GM18511 (cell line): ENCODE measurements at regions not wholly inside any gene's neighbourhood (a gene's known extent, or its start where the extent isn't known, plus 50 kb on each side); places are given as distances from the start of the nearest gene placed in this dataset.
"Not testable (repeated sequence)": the region's sequence is repeated elsewhere in the genome, so short reads cannot be mapped to it uniquely, and the experiment has no call there.

ENCODE experiments used
- ATAC-seq: cut with Tn5 transposase; IDR thresholded peaks from one replicate; pipeline ENCODE4 v1.9.1; 2021; ENCODE audit warnings: mild to moderate bottlenecking, moderate library complexity; ENCODE audit not compliant: unreplicated experiment

DNA sequence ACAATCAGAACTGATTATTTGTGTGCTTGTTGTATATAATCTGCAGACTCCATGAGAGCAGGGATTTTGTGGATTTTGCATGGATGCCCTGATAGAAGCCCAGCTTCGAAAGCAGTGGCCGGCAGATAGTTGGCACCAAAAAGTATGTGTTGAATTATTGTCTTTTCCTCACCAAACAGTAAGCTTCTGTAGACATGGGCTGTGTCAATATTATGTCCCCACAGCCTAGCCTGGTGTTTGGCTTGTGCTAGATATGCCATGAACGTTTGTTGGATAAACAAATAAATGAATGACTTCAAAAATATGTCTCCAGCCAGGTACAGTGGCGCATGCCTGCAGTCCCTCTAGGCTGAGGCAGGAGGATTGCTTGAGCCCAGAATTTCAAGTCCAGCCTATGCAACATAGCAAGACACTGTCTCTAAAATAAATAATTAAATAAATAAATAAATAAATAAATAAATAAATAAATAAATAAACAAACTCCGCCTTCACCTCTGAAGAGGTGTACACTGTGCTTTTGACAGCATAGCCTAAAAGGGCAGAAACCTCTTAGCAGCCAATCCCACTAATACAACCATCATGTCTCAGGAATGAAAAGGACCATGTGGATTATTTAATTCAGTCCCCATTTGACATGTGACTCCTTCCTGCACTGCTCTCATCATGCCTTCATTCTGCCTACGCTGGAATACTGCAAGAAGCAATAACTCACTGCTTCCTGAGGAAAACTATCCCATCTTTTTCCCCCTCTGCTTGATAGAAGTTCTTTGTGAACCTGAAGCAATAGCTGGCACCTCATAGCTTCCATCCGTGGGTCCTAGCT lies 335.2 kb downstream of the FBXW7 start:
- ATAC-seq = no peak

DNA sequence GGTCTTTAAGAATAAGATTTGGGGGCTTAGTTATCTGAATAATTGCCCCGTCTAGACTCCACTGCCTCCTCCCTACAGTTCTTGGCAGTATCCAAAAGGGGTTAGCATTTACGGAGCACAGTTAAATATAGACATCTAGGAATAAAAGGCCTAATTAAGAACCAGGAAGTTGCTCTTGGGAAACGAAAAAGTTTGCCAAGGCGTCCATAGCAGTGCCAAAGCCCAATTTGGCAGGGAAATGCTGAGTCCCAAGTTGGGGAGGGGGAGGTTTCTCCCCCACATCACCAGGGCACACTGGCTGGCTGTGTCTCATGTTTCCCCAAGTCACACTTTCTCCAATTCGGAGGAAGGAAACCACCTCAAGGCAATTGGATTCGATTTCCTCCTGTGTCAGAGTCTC lies 338.7 kb downstream of the FBXW7 start:
- no peak for ATAC-seq

DNA sequence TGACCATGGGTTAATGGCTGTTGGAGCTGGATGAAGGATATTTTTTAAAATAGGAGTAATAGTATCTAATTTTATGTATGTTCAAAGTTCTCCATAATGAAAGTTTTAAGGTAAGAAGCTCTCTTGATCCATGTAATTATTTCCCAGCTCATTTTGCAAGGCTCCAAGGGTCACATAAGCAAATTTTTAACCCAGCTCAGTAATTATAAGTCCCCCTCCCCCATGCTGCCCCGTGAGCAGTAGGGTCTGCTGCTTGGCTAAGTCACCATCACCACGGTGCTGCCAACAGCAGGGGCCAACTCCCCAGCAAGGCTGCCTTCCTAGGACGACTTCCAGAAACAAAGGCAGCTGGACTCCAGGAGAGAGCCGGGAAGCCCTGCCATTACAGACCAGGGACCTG lies 340.0 kb downstream of the FBXW7 start:
- ATAC-seq = no peak

DNA sequence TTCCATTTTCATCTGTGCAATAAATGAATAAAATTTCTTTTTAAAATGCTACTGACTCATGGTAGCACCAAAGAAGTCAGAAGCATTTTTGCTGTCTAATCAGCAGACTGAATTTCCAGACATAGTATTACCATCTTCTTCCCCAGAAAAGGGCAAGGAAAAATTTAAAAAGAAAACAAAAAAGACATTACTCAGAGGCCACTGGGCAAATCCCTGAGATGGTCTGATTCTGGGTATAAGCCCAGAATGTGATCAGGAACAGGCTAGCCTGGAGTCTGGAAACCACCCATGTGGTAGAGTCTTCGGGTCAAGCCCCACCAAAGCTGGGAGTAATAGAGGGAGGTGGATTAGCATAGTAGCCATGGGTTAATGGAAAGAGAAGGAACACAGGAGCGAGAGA lies 342.8 kb downstream of the FBXW7 start:
- no peak for ATAC-seq

DNA sequence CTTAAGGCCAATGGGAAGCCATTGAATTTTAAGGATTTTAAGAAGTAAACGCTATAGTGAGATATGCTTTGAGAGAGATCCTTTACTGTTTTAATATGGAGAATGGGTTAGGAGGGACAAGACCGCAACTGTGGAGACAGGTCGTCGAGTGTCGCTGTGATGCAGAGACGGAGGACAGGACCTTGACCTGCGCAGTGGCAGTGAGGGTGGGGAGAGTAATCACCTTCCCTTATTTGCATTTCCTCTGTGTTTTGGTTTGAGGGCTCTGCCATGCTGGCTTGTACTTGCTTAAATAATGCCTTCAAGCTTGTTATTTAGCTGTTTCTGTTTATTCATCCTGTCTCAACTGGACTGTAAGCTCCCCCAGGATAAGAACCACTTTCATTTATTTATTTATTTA lies 345.0 kb downstream of the FBXW7 start:
- no peak for ATAC-seq

DNA sequence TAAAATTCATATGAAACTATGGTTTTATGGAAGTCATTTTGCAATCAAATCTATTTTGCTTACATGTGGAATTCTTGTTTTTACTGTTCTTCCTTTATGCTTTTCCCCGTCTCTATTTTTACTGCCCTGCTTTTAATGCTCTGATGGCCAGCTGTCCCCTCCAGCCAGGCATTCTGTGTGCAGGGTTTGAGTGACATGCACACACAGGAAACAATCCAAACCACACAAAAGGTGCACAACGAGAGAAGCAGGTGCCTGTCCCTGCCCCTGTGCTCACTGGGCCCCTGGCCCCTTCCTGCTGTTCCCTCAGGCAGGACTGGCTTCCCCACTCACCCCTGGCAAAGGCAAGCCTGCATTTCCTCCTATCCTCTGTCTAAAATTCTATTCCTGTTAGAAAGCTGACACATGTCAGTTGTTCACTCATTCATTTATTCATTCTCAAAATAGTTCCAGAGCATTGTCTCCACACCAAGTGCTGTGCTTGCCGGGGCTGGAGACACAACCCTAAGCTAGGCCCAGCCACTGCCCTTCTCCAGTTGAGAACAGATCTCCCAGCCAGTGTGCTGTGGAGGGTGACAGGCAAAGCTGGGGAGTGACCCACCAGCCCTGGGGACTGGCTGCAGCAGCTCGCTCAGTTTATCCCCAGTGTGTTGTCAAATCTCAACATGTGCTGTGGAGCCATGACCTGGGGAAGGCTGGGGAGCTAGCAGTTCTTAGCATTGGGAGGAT lies 346.3 kb downstream of the FBXW7 start:
- ATAC-seq = peak; percentile 81

DNA sequence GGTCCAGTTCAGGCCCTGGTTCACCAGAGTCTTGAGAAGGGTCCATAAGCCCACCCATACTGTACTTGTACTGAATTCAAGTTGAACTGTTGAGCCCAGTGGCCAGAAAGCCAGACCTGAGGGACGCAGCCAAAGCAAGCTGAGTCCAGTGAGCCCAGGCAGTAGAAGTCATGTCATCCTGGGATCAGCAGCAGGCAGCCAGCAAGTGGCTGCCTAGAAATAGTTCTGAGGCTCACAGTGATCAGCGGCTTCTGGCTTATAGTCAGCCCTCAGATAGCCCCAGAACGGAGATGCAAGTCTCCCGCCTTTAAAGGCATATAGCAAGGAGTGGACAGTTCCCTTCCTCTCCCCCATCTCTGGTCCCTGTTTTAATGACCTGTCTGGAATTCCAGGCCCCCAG lies 347.1 kb downstream of the FBXW7 start:
- ATAC-seq = peak; percentile 10

DNA sequence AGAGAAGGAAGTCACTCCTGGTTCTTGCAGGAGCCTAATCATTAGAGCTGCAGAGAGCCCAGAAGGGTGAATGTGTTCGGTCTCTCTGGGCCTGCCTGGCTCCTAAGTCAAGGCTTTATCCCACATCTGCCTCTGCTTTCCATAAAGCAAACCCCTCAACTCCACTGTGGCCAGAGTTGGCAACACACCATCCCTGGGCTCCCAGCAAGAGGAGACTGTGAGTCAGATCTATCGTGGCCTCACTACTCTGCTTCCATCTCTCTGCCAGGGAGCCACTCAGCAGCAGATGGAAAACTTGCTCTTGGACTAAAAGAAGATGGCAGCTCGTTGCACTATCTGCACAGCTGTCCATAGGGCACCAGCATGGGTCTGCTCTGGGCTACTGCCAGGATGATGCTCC lies 348.2 kb downstream of the FBXW7 start:
- ATAC-seq = no peak

DNA sequence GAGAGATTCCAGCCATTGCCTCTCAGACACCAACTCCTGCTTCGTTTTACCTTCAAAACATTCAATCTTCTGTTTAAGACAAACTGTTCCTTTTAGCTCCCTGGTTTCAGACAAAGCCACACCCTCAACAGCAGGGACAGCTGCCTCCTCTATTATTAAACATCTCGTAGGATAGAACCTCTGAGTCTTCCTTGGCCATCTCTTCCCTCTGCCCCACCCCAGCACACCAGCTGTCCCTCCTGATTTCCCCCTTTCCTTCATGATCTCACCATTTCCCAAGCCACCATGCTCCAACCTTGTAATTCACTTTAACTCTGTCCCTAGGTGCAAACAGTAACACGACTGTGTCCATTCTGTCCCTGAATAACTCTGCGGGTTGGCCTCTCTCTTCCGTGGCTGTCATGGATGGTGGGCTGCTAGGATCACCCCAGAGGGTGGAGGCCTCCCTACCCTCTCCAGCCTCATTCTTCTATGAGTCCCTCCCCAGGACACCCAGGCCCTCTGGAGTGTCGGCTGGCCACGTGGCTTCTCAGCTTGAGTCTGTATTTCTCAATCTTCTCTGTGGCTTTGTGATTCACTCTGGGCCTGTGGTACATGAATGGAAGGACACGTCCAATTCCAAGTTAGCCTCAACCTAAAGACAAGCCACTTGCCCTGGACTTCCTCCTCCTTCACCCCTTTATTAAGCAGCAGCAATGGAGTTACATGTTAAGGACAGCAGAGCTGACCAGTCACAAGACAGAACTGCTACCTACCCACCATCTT lies 349.9 kb downstream of the FBXW7 start:
- ATAC-seq = no peak

DNA sequence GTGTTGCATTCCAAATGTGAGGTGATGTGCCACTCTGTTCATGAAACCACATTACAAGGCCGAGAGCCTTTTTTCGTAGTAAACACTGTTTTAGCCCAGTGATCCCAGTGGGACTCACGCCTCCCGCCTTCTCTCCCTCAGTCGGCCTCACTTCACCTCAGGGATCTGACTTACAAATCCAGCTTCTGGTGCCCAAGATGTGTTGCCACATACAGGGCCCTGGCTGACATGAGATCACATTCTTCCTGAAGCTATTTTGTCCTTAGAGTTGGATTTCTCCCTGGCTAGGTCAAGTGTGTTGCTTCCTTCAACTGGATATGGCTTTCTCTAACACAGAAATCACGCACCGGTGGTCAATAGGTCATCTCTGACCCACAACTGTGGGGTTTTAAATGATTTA lies 354.7 kb downstream of the FBXW7 start:
- ATAC-seq = no peak

DNA sequence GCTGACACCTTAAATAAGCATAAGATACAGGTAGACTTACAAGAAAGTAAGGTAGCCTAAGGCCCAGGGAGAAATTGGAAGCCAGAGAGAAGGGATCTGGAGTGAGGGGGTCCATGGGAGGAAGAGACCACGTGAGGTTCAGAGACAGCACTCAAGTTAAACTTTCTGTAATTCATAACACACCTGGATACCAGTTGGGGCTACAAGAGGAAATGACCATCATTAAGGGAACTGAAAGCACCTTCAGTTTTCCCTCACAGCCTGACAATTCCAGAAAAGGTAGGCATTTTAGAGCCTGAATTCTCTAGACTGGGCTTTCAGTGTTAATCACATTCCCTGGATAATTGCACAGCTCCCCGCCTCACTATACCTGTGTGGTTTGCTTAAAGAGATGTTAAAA lies 355.5 kb downstream of the FBXW7 start:
- no peak for ATAC-seq

DNA sequence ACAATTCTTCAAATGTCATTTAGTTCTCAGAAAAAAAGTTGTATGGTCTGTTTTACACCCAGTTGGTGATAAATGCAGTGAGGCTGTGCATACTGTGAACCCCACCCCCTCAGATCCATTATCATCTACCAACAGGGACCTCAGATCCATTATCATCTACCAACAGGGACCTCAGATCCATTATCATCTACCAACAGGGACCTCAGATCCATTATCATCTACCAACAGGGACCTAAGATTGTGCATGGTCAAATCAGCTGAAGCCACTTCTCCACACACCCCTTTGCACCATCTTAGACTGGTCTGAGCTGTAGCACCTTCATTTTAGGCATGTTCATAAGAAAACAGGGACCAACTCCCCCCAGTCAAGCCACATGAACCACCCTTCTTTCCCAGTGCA lies 358.4 kb downstream of the FBXW7 start:
- not testable (repeated sequence) for ATAC-seq

DNA sequence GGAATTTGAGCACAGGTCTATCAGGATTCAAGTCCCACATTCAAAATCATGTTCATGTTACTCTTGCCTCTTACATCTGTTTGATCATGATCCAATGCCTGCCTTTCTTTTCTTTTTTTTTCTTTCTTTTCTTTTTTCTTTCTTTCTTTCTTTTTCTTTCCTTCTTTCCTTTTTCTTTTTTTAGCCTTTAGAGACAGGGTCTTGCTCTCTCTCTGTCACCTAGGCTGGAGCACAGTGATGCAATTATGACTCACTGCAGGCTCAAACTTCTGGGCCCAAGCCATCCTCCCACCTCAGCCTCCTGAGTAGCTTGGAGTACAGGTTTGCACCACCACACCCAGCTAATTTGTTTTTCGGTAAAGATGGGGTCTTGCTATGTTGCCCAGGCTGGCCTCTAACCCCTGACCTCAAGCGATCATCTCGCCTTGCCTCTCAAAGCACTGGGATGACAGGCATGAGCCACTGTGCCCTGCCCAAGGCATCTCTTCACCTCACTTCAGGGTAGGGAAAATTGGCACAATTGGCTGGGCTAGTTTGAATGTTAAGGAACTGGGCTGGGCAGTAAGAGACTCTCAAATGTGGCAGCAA lies 359.2 kb downstream of the FBXW7 start:
- no peak for ATAC-seq

DNA sequence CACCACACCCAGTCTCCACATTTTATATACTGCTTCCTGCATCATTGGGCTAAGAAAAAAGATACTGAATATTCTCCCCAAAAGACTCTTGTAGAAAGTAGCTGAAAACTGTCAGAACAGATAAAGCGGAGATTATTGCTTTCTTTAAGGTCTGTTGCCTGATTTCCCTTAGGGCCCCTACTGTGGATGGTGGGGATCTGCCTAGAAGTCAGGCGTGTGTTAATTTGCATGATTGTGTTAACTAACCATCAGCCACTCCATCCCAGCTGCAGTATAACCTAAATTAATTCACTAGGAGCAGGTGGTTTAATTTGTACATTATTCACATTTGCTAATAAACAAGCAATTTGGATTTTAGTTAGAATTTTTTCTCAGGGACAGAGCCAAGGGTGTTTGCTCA lies 360.3 kb downstream of the FBXW7 start:
- no peak for ATAC-seq

DNA sequence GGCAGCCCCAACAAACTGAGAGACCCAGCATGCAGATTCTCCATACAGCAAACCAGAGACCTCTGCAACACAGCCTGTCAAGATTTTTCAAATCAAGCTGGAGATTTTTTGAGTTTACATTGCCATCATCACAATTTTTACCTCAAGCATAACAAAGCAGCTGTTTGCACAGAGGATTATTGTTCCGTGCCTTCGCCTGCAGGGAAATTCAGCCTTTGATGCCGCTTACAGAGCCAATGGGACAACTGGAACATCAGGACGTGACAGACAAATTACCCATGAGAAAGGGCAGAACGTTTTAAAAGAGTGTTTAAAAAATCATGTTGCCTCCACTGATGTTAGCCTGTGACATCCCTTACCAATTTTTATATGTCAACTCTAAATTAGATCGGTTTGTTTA lies 363.7 kb downstream of the FBXW7 start:
- ATAC-seq = no peak

DNA sequence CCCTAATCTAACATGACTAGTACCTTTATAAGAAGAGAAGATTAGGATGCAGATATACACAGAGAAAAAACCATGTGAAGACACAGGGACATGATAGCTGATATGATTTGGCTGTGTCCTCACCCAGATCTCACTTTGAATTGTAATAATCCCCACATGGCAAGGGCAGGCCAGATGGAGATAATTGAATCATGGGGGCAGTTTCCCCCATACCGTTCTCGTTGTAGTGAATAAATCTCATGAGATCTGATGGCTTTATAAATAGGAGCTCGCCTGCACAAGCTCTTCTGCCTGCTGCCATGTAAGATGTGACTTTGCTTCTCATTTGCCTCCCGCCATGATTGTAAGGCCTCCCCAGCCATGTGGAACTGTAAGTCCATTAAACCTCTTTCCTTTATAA lies 364.3 kb downstream of the FBXW7 start:
- no peak for ATAC-seq

DNA sequence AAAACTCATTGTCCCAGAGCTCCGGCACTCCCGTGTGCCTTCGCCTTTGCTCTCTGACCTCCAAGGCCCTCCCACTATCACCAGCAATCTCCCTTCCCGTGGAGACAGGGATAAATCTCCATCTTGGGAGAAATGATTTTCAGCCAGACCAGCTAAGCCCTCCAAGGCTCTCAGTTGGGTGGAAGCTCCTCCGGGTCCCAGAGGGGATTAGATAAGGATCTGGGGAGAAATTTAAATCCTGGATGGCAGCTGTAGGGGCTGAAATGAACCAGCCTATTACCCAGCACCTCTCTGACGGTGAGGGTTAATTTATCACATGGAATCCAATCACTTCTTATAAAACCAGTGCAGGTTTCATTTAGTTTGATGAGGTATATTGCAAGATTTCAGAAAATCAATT lies 366.2 kb downstream of the FBXW7 start:
- no peak for ATAC-seq

DNA sequence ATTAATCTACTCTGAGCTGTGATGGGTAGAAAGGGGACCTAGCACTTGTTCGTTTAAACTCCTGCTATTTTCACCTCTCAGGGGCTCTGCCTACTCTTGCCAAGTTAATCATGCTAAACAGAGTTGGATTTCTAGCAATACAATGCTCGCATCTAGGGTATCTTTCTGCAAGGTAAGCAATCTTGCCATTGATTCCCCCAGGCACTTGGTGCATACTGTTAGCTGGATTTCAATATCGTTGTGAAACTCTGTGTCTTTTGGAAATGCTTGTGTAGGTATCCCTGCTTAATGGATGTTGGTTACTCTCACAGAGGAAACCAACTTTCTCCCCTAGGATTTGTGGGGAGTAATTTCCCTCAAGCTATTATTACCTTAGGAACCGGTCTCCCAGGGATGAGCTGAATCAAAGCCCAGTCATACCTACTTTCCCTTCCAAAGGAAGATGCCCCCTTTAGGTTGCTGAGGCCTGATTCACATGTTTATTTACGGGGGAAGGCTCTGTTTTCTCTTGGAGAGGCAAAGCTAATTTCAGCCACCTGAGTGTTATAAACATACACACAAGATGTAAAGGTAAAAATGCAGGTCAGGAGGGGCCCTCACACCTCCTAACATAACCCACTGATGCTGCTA lies 366.8 kb downstream of the FBXW7 start:
- no peak for ATAC-seq

DNA sequence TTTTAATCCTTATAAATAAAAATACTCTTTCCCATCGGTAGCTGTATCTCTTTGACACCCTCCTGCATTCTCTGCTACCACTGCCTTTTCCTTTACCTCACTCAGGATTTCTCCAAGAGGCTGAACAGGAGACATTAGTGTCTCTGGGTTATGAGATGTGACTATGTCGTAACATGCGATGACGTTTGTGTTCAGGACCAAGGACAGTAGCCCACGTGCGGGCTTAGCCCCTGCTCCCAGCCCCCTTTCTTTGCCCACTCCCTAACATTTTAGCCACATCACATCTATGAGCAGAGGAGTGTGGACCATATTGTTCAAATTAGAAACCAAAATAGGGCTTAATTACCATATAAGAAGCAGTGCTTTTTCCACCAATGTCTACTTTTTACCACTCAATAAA lies 369.3 kb downstream of the FBXW7 start:
- no peak for ATAC-seq

DNA sequence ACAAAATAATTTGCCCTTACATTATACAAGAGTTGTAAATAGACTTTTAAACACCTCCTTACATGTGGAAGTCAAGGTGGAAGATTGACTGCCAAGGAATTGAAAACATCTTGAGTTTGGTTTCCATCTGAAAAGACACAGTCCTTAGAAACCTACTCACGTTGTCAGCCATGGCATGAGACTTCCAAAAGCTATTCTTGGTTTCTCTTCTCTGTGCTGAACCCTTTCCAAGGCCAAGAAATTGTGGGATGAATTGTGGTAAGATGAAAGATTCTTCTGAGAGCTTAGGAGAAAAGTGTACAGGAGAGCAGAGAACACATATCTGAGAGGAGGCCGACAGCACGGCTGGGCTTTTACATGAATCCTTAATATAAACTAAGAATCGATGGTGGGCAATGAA lies 370.0 kb downstream of the FBXW7 start:
- no peak for ATAC-seq

DNA sequence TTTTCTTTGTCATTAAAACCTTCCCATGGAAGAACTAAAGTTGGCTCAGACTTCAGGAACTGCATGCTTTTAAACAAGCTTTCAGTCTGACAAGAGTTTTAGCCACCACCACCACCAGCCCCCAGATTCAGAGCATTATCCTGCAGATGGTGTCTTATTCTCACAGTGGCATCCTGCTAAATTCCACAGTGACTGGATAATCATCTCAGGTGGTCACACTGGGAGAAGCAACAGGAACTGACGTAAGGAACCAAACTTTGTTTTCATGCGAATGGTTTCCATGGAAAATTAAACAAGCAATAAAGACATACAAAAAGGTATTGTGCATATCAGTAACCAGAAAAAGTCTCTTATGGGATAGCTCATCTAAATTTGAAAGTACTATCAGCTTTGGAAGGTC lies 370.7 kb downstream of the FBXW7 start:
- ATAC-seq = no peak
